Neural cell (in vitro differentiated cells): ENCODE measurements at regions not wholly inside any gene's neighbourhood (a gene's known extent, or its start where the extent isn't known, plus 50 kb on each side); places are given as distances from the start of the nearest gene placed in this dataset.

ENCODE experiments used
- EZH2 ChIP-seq: fragments of 200-600, 300-800 bp; shearing (Covaris generic), sonication (generic); IDR thresholded peaks from 2 replicates; pipeline ENCODE4 v1.6.1; 2014; ENCODE audit warnings: antibody characterized with exemption, low read length, borderline replicate concordance, mild to moderate bottlenecking; ENCODE audit not compliant: insufficient read depth, poor library complexity, severe bottlenecking
- MXI1 ChIP-seq: fragments of 450-650 bp; conservative IDR thresholded peaks from 2 replicates; pipeline ENCODE4 v1.6.1; 2014; ENCODE audit warnings: antibody characterized with exemption, mild to moderate bottlenecking; ENCODE audit not compliant: poor library complexity, severe bottlenecking
- POLR2AphosphoS5 ChIP-seq: IDR thresholded peaks from 2 replicates; pipeline ENCODE4 v1.6.1; 2012
- RAD21 ChIP-seq: fragments of 450-650 bp; conservative IDR thresholded peaks from 2 replicates; pipeline ENCODE4 v1.6.1; 2014; ENCODE audit warnings: antibody characterized with exemption, mild to moderate bottlenecking, moderate library complexity
- SMC3 ChIP-seq: fragments of 450-650 bp; conservative IDR thresholded peaks from 2 replicates; pipeline ENCODE4 v1.6.1; 2014; ENCODE audit warnings: antibody characterized with exemption, mild to moderate bottlenecking, moderate library complexity; ENCODE audit not compliant: poor library complexity
- TAF1 ChIP-seq: IDR thresholded peaks from 2 replicates; pipeline ENCODE4 v1.6.1; 2012; ENCODE audit warnings: low read depth
- TF ChIP-seq, protein P1 (sequence below): fragments of 450-650 bp; IDR thresholded peaks from 2 replicates; pipeline ENCODE4 v1.5.1; 2014; ENCODE audit warnings: antibody characterized with exemption, mild to moderate bottlenecking, moderate library complexity; ENCODE audit not compliant: poor library complexity, severe bottlenecking

DNA sequence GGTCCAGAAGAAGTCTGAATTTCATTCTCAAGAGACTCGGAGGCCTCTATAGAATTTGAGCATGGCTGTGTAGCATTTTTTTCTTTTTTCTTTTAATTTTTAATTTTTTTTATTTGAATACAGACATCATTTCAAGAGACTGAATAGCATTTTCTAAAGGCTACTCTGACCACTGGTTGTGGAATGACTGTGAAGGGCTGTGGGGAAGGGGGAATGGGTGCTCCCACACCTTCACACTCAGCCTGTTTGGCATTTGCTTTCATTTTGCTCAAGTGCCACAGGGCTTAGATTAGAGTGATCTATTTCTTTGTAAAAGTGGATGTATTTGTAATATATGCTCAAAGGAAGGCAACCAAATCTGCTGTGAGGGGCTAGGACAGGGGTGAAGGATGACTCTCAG, 142.0 kb upstream of the SPOPL start:
- TF ChIP-seq EZH2 (no peak), TAF1 (no peak), SMC3 (no peak), MXI1 (no peak), RAD21 (no peak), POLR2AphosphoS5 (no peak)
- TF ChIP-seq, protein P1, sequence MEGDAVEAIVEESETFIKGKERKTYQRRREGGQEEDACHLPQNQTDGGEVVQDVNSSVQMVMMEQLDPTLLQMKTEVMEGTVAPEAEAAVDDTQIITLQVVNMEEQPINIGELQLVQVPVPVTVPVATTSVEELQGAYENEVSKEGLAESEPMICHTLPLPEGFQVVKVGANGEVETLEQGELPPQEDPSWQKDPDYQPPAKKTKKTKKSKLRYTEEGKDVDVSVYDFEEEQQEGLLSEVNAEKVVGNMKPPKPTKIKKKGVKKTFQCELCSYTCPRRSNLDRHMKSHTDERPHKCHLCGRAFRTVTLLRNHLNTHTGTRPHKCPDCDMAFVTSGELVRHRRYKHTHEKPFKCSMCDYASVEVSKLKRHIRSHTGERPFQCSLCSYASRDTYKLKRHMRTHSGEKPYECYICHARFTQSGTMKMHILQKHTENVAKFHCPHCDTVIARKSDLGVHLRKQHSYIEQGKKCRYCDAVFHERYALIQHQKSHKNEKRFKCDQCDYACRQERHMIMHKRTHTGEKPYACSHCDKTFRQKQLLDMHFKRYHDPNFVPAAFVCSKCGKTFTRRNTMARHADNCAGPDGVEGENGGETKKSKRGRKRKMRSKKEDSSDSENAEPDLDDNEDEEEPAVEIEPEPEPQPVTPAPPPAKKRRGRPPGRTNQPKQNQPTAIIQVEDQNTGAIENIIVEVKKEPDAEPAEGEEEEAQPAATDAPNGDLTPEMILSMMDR: no peak
